ENCODE measurements at regions not wholly inside any gene's neighbourhood (a gene's known extent, or its start where the extent isn't known, plus 50 kb on each side); places are given as distances from the start of the nearest gene placed in this dataset.
"Not testable (repeated sequence)": the region's sequence is repeated elsewhere in the genome, so short reads cannot be mapped to it uniquely, and the experiment has no call there.

- not testable (repeated sequence) for DNase-seq (ENCODE audit: low read depth in 4 of 4, low spot score in 3 of 4)
Observed at GRCh38 chr6:57860481-57861315, 543.3 kb downstream of the PRIM2 start.

GRCh38 chr6:57870083-57870482 is 552.7 kb downstream of the PRIM2 start:
- not testable (repeated sequence) for DNase-seq (ENCODE audit: low read depth in 4 of 4, low spot score in 3 of 4)

- not testable (repeated sequence) for DNase-seq (ENCODE audit: low read depth in 4 of 4, low spot score in 3 of 4)
Observed at GRCh38 chr6:57873424-57873823, 556.0 kb downstream of the PRIM2 start.

DNA sequence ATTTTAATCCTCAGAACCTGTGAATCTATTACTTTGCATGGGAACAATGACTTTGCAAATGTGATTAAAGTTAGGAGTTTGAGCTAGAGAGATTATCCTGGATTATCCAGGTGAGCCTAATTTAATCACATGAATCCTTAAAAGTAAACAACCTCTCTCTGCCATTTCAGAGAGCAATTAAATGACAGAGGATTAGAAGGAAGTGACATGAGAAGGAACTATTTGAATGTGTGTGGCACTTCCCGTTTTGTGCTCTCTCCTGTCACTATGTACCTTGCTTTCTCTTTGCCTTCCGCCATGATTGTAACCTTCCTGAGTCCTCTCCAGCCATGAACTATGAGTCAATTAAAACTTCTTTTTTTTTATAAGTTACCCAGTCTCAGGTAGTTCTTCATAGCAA is 559.2 kb downstream of the PRIM2 start:
- DNase-seq (ENCODE audit: low read depth in 4 of 4, low spot score in 3 of 4): not testable (repeated sequence)

- DNase-seq (ENCODE audit: low read depth in 4 of 4, low spot score in 3 of 4): not testable (repeated sequence)
Observed at GRCh38 chr6:57877729-57878128, 560.3 kb downstream of the PRIM2 start.

GRCh38 chr6:57878792-57879191 is 561.4 kb downstream of the PRIM2 start:
- not testable (repeated sequence) for DNase-seq (ENCODE audit: low read depth in 4 of 4, low spot score in 3 of 4)

- DNase-seq (ENCODE audit: low read depth in 4 of 4, low spot score in 3 of 4): not testable (repeated sequence)
Observed at GRCh38 chr6:57898850-57899249, 581.4 kb downstream of the PRIM2 start.

DNA sequence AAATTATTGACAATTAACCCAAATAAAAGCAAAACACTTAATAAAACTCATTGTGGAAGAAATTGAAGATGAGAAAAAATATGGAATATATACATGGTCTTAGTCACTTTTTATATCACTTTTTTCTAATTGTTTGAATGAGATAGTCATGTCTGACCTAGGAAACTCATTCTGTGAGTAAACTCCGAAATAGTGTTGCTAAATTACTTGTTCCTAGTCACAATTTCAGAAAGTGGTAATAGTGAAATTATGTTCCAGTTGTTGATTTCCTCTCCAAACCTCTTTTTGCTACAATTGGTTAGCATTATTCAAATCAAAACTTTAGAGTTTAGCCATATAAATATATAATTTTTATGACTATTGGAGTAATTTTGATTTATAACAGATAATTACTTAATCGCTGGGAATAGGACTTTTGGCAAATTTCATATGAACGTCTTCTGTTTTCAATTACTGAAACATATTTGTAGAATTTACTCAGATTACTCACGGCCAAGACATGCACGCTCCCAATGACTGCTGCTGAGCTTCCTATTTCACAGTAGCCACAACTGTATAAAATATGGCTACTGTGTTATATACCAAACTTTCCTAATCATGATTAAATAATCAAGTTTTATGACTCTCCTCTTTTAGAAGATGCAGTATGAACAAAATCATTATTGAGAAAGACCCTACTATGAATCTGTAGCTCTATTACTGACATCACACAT is 583.4 kb downstream of the PRIM2 start:
- DNase-seq (ENCODE audit: low read depth in 4 of 4, low spot score in 3 of 4): not testable (repeated sequence)

DNA sequence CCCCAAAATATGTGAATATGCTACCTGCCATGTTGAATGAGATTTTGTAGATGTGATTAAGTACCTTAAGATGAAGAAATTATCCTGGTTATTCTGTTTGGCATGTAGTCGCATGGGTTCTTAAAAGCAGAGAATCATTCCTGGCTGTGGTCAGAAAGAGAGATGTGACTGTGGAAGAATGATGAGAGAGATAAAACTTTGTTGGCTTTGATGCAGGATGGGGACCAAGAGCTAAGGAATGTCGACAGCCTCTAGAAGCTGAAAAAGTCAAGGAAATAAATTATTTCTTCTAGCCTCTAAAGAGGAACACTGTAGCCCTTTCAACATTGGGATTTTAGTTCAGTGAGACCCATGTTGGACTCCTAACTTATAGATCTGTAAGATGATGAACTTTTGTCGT is 584.0 kb downstream of the PRIM2 start:
- not testable (repeated sequence) for DNase-seq (ENCODE audit: low read depth in 4 of 4, low spot score in 3 of 4)

GRCh38 chr6:57904356-57904755 is 586.9 kb downstream of the PRIM2 start:
- not testable (repeated sequence) for DNase-seq (ENCODE audit: low read depth in 4 of 4, low spot score in 3 of 4)

DNA sequence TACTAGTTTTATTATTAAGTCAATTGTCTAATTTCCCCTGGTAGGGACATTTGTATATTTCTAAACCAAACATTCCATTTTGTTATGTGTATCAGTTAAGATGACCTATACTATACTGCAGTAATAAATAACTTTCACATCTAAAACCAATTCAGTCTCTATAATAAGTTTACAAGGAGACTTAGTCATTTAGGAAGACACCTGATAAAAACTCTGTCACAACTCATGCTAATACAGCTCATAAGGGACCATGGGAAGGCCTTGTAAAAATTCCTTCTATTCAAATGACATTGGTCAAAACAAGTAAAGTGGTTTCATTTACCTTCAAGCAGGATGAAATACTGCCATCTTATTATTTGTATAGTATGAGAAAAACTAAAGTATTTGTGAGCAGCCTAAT is 597.9 kb downstream of the PRIM2 start:
- not testable (repeated sequence) for DNase-seq (ENCODE audit: low read depth in 4 of 4, low spot score in 3 of 4)

DNA sequence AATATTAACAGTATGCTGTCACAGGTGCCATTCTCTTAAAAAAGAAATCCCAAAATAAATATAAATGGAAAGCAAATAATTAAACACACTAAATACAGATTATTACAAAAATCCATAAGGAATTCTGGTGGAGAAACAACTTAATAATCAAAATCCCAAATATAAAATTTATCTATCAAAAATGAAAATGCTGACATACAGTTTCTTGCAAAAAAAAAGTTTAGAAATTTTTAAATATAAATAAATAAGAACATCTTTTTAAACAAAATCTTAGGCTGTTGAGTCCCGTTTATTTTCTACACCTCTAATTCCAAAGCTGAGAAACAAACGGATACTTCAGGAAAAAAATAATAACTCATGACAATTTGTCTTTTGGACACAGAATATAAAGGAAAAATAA is 625.5 kb downstream of the PRIM2 start:
- not testable (repeated sequence) for DNase-seq (ENCODE audit: low read depth in 4 of 4, low spot score in 3 of 4)

GRCh38 chr6:57946084-57946768 is 628.8 kb downstream of the PRIM2 start:
- DNase-seq (ENCODE audit: low read depth in 4 of 4, low spot score in 3 of 4): not testable (repeated sequence)

DNA sequence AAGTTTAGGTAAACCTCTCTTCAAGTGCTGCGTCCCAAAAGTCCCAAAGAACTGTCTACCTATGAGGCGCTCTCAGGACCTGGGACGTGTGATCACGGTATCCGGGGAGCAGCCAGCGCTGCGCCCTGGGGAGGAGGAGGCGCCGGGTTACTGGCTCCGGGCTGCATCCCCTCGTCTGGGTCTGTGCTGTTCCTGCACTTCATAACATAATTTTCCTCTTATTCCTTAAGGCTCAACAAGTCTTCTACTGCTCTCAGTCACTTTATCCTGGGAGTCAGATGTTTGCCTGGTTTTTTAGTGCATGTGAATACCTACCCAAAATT is 629.3 kb downstream of the PRIM2 start:
- not testable (repeated sequence) for DNase-seq (ENCODE audit: low read depth in 4 of 4, low spot score in 3 of 4)

- DNase-seq (ENCODE audit: low read depth in 4 of 4, low spot score in 3 of 4): not testable (repeated sequence)
Observed at GRCh38 chr6:57948481-57948880, 631.1 kb downstream of the PRIM2 start.

- DNase-seq (ENCODE audit: low read depth in 4 of 4, low spot score in 3 of 4): not testable (repeated sequence)
Observed at GRCh38 chr6:57950430-57950829, 633.0 kb downstream of the PRIM2 start.

DNA sequence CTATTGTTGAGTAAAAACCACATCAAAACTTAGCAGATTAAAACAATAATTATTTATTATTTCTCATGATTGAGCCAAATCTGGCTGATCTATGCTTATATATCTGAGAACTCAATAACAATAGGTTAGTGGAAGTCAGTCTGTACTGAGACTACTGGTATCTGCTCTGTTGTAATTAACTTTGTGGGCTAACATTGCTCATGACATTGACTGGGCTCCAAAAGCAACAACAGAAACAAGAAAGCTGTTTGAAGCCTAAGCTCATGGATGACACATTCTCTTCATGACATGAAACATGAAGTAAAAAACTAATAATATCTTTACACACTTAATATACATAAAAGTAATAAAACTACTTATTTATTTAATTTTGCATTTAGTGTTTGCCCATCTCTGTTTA is 649.3 kb downstream of the PRIM2 start:
- not testable (repeated sequence) for DNase-seq (ENCODE audit: low read depth in 4 of 4, low spot score in 3 of 4)

DNA sequence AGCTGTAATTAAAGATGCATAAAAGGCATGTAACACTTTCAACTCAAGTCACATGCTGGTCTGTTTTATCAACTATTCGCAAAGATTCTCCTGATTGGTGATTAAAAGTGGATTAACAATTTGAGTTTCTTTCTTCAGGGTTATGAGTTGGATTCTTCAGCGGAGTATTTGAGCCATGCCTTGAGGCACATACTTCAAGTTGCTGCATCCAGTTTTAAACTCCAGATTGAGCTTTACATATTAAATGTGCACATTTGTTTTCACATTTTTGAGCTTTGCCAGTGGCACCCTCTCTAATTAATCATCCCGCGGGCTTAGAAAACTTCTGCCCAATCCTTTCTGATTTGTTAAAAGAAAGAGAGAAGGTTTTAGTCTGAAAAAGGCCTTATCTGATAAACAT is 654.5 kb downstream of the PRIM2 start:
- not testable (repeated sequence) for DNase-seq (ENCODE audit: low read depth in 4 of 4, low spot score in 3 of 4)

DNA sequence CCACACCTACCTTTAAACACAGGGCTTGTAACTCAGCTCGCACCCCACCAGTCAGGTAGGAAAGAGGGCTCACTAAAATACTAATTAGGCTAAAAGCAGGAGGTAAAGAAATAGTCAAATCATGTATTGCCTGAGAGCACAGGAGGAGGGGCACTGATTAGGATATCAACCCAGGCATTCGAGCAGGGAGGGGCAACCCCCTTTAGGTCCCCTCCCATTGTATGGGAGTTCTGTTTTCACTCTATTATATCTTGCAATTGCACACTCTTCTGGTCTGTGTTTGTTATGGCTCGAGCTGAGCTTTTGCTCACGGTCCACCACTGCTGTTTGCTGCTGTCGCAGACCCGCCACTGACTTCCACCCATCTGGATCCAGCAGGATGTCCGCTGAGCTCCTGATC is 657.2 kb downstream of the PRIM2 start:
- DNase-seq (ENCODE audit: low read depth in 4 of 4, low spot score in 3 of 4): no peak

DNA sequence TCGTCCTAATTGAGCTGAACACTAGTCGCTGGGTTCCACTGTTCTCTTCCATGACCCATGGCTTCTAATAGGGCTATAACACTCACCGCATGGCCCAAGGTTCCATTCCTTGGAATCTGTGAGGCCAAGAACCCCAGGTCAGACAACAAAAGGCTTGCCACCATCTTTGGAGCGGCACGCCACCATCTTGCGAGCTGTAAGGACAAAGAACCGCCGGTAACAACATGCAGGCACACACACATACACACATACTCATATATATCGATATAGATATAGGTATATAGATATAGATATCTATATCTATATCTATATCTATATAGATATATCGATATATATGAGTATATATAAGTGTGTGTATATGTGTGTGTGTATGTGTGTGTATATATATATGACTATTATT is 657.7 kb downstream of the PRIM2 start:
- DNase-seq (ENCODE audit: low read depth in 4 of 4, low spot score in 3 of 4): not testable (repeated sequence)

- not testable (repeated sequence) for DNase-seq (ENCODE audit: low read depth in 4 of 4, low spot score in 3 of 4)
Observed at GRCh38 chr6:57976371-57976770, 658.9 kb downstream of the PRIM2 start.

All from right renal pelvis (tissue), 4 donors.